Testis (tissue), 2 donors: ENCODE measurements at regions not wholly inside any gene's neighbourhood (a gene's known extent, or its start where the extent isn't known, plus 50 kb on each side); places are given as distances from the start of the nearest gene placed in this dataset.

Experiments used
- POLR2A ChIP-seq: fragments of 450-650 bp; IDR thresholded peaks from one replicate; pipeline ENCODE4 v1.6.1; 2017; ENCODE audit warnings: antibody characterized with exemption, mild to moderate bottlenecking, moderate library complexity
- TF ChIP-seq, protein P1 (sequence below), 3 experiments: fragments of 450-650 bp in 2 of 3; fragments of 200-600 bp in 1 of 3; sonication (generic) in 1 of 3; IDR thresholded peaks; one replicate each; pipeline ENCODE4 v1.5.1; 2016 to 2019; ENCODE audit warnings: antibody characterized with exemption in 3 of 3, mild to moderate bottlenecking in 2 of 3, moderate library complexity in 1 of 3

GRCh38 chr12:105931762-105932570 lies 206.8 kb downstream of the NUAK1 start:
- TF ChIP-seq POLR2A, result no peak
- TF ChIP-seq, protein P1, sequence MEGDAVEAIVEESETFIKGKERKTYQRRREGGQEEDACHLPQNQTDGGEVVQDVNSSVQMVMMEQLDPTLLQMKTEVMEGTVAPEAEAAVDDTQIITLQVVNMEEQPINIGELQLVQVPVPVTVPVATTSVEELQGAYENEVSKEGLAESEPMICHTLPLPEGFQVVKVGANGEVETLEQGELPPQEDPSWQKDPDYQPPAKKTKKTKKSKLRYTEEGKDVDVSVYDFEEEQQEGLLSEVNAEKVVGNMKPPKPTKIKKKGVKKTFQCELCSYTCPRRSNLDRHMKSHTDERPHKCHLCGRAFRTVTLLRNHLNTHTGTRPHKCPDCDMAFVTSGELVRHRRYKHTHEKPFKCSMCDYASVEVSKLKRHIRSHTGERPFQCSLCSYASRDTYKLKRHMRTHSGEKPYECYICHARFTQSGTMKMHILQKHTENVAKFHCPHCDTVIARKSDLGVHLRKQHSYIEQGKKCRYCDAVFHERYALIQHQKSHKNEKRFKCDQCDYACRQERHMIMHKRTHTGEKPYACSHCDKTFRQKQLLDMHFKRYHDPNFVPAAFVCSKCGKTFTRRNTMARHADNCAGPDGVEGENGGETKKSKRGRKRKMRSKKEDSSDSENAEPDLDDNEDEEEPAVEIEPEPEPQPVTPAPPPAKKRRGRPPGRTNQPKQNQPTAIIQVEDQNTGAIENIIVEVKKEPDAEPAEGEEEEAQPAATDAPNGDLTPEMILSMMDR (IDR thresholded peaks at IDR 0.05), result no peak
